ENCODE measurements at regions not wholly inside any gene's neighbourhood (a gene's known extent, or its start where the extent isn't known, plus 50 kb on each side); places are given as distances from the start of the nearest gene placed in this dataset.

- ATAC-seq = no peak
- no peak for TF ChIP-seq CSRNP3 (CRISPR knock-in tag; IDR thresholded peaks at IDR 0.05)
- no peak for TF ChIP-seq TCF4 (CRISPR knock-in tag; IDR thresholded peaks at IDR 0.05; ENCODE audit: borderline replicate concordance)
Observed at GRCh38 chr14:29351996-29352705, 575.5 kb downstream of the PRKD1 start.

GRCh38 chr14:29352706-29353080, 575.0 kb downstream of the PRKD1 start:
- no peak for ATAC-seq
- TF ChIP-seq PPARA (CRISPR knock-in tag; IDR thresholded peaks at IDR 0.05; ENCODE audit: borderline replicate concordance) (no peak), TOX (CRISPR knock-in tag; IDR thresholded peaks at IDR 0.05; ENCODE audit: borderline replicate concordance) (no peak), TSHZ2 (CRISPR knock-in tag; IDR thresholded peaks at IDR 0.05) (no peak)

- no peak for ATAC-seq
- TF ChIP-seq CSRNP3 (CRISPR knock-in tag; IDR thresholded peaks at IDR 0.05) (no peak), CSDC2 (CRISPR knock-in tag; IDR thresholded peaks at IDR 0.05) (no peak), TSHZ2 (CRISPR knock-in tag; IDR thresholded peaks at IDR 0.05) (no peak), TCF4 (CRISPR knock-in tag; IDR thresholded peaks at IDR 0.05; ENCODE audit: borderline replicate concordance) (no peak), ZFP30 (CRISPR knock-in tag; IDR thresholded peaks at IDR 0.05) (no peak), PPARA (CRISPR knock-in tag; IDR thresholded peaks at IDR 0.05; ENCODE audit: borderline replicate concordance) (no peak), ISL1 (CRISPR knock-in tag; IDR thresholded peaks at IDR 0.05) (no peak), RARB (CRISPR knock-in tag; IDR thresholded peaks at IDR 0.05) (no peak), ZNF8 (CRISPR knock-in tag; IDR thresholded peaks at IDR 0.05) (no peak), ZNF70 (CRISPR knock-in tag; IDR thresholded peaks at IDR 0.05) (no peak), ZC3H10 (CRISPR knock-in tag; IDR thresholded peaks at IDR 0.05) (no peak), TOX (CRISPR knock-in tag; IDR thresholded peaks at IDR 0.05; ENCODE audit: borderline replicate concordance) (no peak), ZFP3 (CRISPR knock-in tag; IDR thresholded peaks at IDR 0.05) (no peak), BACH2 (CRISPR knock-in tag; IDR thresholded peaks at IDR 0.05; ENCODE audit: borderline replicate concordance) (no peak), CREB5 (CRISPR knock-in tag; IDR thresholded peaks at IDR 0.05; ENCODE audit: low read depth) (no peak), ARNTL (CRISPR knock-in tag; IDR thresholded peaks at IDR 0.05; ENCODE audit: borderline replicate concordance, low read depth) (no peak), ZNF565 (CRISPR knock-in tag; conservative IDR thresholded peaks at IDR 0.05; ENCODE audit: low read depth) (no peak), ESRRG (CRISPR knock-in tag; IDR thresholded peaks at IDR 0.05) (no peak), OSR1 (CRISPR knock-in tag; IDR thresholded peaks at IDR 0.05) (no peak)
Observed at GRCh38 chr14:29353513-29353912, 574.1 kb downstream of the PRKD1 start.
